ENCODE measurements at regions not wholly inside any gene's neighbourhood (a gene's known extent, or its start where the extent isn't known, plus 50 kb on each side); places are given as distances from the start of the nearest gene placed in this dataset.
"Not testable (repeated sequence)": the region's sequence is repeated elsewhere in the genome, so short reads cannot be mapped to it uniquely, and the experiment has no call there.

- DNase-seq: no peak
Observed at GRCh38 chr3:105982207-105982606, 113.4 kb upstream of the CBLB start.

GRCh38 chr3:105984837-105985236 lies 116.0 kb upstream of the CBLB start:
- DNase-seq: no peak

GRCh38 chr3:105986343-105986742 lies 117.5 kb upstream of the CBLB start:
- DNase-seq: not testable (repeated sequence)

- DNase-seq: no peak
Observed at GRCh38 chr3:105987809-105988208, 119.0 kb upstream of the CBLB start.

- no peak for DNase-seq
Observed at GRCh38 chr3:105988540-105989212, 119.9 kb upstream of the CBLB start.

GRCh38 chr3:105996781-105997180 lies 128.0 kb upstream of the CBLB start:
- DNase-seq: no peak

GRCh38 chr3:105997466-105997799 lies 128.6 kb upstream of the CBLB start:
- no peak for DNase-seq

GRCh38 chr3:105997800-105998526 lies 129.2 kb upstream of the CBLB start:
- DNase-seq: no peak

- DNase-seq: no peak
Observed at GRCh38 chr3:105999856-106000255, 131.0 kb upstream of the CBLB start.

- no peak for DNase-seq
Observed at GRCh38 chr3:106001923-106002322, 133.1 kb upstream of the CBLB start.

GRCh38 chr3:106004137-106004681 lies 135.4 kb upstream of the CBLB start:
- no peak for DNase-seq

- DNase-seq: no peak
Observed at GRCh38 chr3:106004826-106005225, 136.0 kb upstream of the CBLB start.

- DNase-seq: no peak
Observed at GRCh38 chr3:106006001-106006400, 137.2 kb upstream of the CBLB start.

- no peak for DNase-seq
Observed at GRCh38 chr3:106006571-106006970, 137.8 kb upstream of the CBLB start.

- DNase-seq: no peak
Observed at GRCh38 chr3:106007512-106007911, 138.7 kb upstream of the CBLB start.

- DNase-seq: no peak
Observed at GRCh38 chr3:106008766-106009165, 140.0 kb upstream of the CBLB start.

GRCh38 chr3:106010829-106011228 lies 142.0 kb upstream of the CBLB start:
- no peak for DNase-seq

GRCh38 chr3:106013971-106014370 lies 145.2 kb upstream of the CBLB start:
- DNase-seq: no peak

- no peak for DNase-seq
Observed at GRCh38 chr3:106014518-106014917, 145.7 kb upstream of the CBLB start.

- DNase-seq: no peak
Observed at GRCh38 chr3:106014971-106015370, 146.2 kb upstream of the CBLB start.

GRCh38 chr3:106018102-106018501 lies 149.3 kb upstream of the CBLB start:
- DNase-seq: no peak

- DNase-seq: no peak
Observed at GRCh38 chr3:106018929-106019550, 150.2 kb upstream of the CBLB start.

- no peak for DNase-seq
Observed at GRCh38 chr3:106022913-106023312, 154.1 kb upstream of the CBLB start.

GRCh38 chr3:106025151-106025722 lies 156.4 kb upstream of the CBLB start:
- no peak for DNase-seq

Data from NCI-H146 (cell line).